Tibial nerve (tissue), 4 donors: ENCODE measurements at regions not wholly inside any gene's neighbourhood (a gene's known extent, or its start where the extent isn't known, plus 50 kb on each side); places are given as distances from the start of the nearest gene placed in this dataset.

Source experiments
- DNase-seq, 2 donors: peaks; one replicate each; pipeline ENCODE4 v3.0.0-alpha.2; 2019; ENCODE audit warnings: low spot score in 2 of 2
- H3K27ac ChIP-seq, 4 donors: fragments of 200-600 bp; sonication (generic) in 3 of 4; one replicate each; pipeline ENCODE4 v1.5.1; 2017 to 2019; ENCODE audit warnings: mild to moderate bottlenecking in 1 of 4
- H3K27me3 ChIP-seq, 2 donors: fragments of 200-600 bp; sonication (generic) in 1 of 2; one replicate each; pipeline versions ENCODE4 v1.5.1 to v1.6.0; 2017 to 2019
- H3K36me3 ChIP-seq, 3 donors: fragments of 200-600 bp; sonication (generic); one replicate each; pipeline ENCODE4 v1.5.1; 2018 to 2019
- H3K4me1 ChIP-seq, 4 donors: fragments of 200-600 bp; sonication (generic) in 3 of 4; one replicate each; pipeline ENCODE4 v1.5.1; 2017 to 2019
- H3K4me3 ChIP-seq, 4 donors: fragments of 200-600 bp; sonication (generic) in 3 of 4; one replicate each; pipeline ENCODE4 v1.5.1; 2017 to 2019; ENCODE audit warnings: mild to moderate bottlenecking in 1 of 4, moderate library complexity in 1 of 4
- H3K9me3 ChIP-seq, 4 donors: fragments of 200-600 bp; sonication (generic) in 3 of 4; one replicate each; pipeline ENCODE4 v1.5.1; 2017 to 2019
- CTCF ChIP-seq, 5 experiments: fragments of 200-600 bp in 3 of 5; fragments of 450-650 bp in 2 of 5; sonication (generic) in 3 of 5; IDR thresholded peaks; one replicate each; pipeline ENCODE4 v1.5.1; 2016 to 2019; ENCODE audit warnings: antibody characterized with exemption in 5 of 5, mild to moderate bottlenecking in 3 of 5, moderate library complexity in 2 of 5
- EP300 ChIP-seq, 2 donors: sonication (generic); formaldehyde crosslinking; IDR thresholded peaks; one replicate each; pipeline ENCODE4 v1.6.1; 2017; ENCODE audit warnings: antibody characterized with exemption in 2 of 2, mild to moderate bottlenecking in 1 of 2
- POLR2A ChIP-seq, 2 donors: fragments of 450-650 bp; IDR thresholded peaks; one replicate each; pipeline ENCODE4 v1.6.1; 2017; ENCODE audit warnings: antibody characterized with exemption in 2 of 2, mild to moderate bottlenecking in 2 of 2, moderate library complexity in 2 of 2
- WGBS, 2 donors: methylation state at CpG; one replicate each; pipeline ENCODE4 v1.1.5; 2018; 5-methylcytosine and 5-hydroxymethylcytosine counted together

- H3K27me3 ChIP-seq: no peaks in the 10 kb centered on the region
- H3K4me3 ChIP-seq: no peak overlapping the region
- no peaks in the 10 kb centered on the region for H3K9me3 ChIP-seq
- peaks cover 0 to 11% (median 0%) of the 10 kb centered on the region in 4 donors for H3K4me1 ChIP-seq
- TF ChIP-seq CTCF (IDR thresholded peaks at IDR 0.05): no peak
- TF ChIP-seq POLR2A (IDR thresholded peaks at IDR 0.05): no peak
- TF ChIP-seq EP300 (IDR thresholded peaks at IDR 0.05): no peak
- no peak overlapping the region for H3K27ac ChIP-seq
- WGBS, 2 donors: 66 to 77% methylated on average over 6 of the region's 6 CpGs
- no peak for DNase-seq
- H3K36me3 ChIP-seq: no peaks in the 10 kb centered on the region
Observed at GRCh38 chr6:113649880-113650609, 207.1 kb upstream of the MARCKS start.

- DNase-seq: no peak
- WGBS, 2 donors: 85 to 95% methylated on average over 8 of the region's 8 CpGs
- Histone ChIP-seq H3K4me1 (peaks cover 0 to 11% (median 0%) of the 10 kb centered on the region in 4 donors), H3K36me3 (no peaks in the 10 kb centered on the region), H3K4me3 (no peak overlapping the region), H3K27ac (no peak overlapping the region), H3K27me3 (no peaks in the 10 kb centered on the region), H3K9me3 (no peaks in the 10 kb centered on the region)
- TF ChIP-seq CTCF (IDR thresholded peaks at IDR 0.05): no peak
- TF ChIP-seq POLR2A (IDR thresholded peaks at IDR 0.05): no peak
- TF ChIP-seq EP300 (IDR thresholded peaks at IDR 0.05): no peak
Observed at GRCh38 chr6:113650610-113650979, 206.6 kb upstream of the MARCKS start.

GRCh38 chr6:113651120-113651519 is 206.0 kb upstream of the MARCKS start:
- H3K4me3 ChIP-seq: no peak overlapping the region
- no peak overlapping the region for H3K27ac ChIP-seq
- no peaks in the 10 kb centered on the region for H3K27me3 ChIP-seq
- DNase-seq: no peak
- no peaks in the 10 kb centered on the region for H3K36me3 ChIP-seq
- TF ChIP-seq POLR2A (IDR thresholded peaks at IDR 0.05) (no peak), EP300 (IDR thresholded peaks at IDR 0.05) (no peak), CTCF (IDR thresholded peaks at IDR 0.05) (no peak)
- WGBS, 2 donors: 56 to 58% methylated on average over 4 of the region's 4 CpGs
- H3K9me3 ChIP-seq: no peaks in the 10 kb centered on the region
- H3K4me1 ChIP-seq: peaks cover 0 to 11% (median 0%) of the 10 kb centered on the region in 4 donors

- Histone ChIP-seq H3K27me3 (no peaks in the 10 kb centered on the region), H3K9me3 (no peaks in the 10 kb centered on the region), H3K27ac (no peak overlapping the region), H3K4me1 (peaks cover 0 to 11% (median 0%) of the 10 kb centered on the region in 4 donors), H3K4me3 (no peak overlapping the region), H3K36me3 (no peaks in the 10 kb centered on the region)
- WGBS, 2 donors: 68 to 85% methylated on average over 1 of the region's 1 CpG
- TF ChIP-seq EP300 (IDR thresholded peaks at IDR 0.05) (no peak), CTCF (IDR thresholded peaks at IDR 0.05) (no peak), POLR2A (IDR thresholded peaks at IDR 0.05) (no peak)
- DNase-seq: no peak
Observed at GRCh38 chr6:113651920-113652319, 205.2 kb upstream of the MARCKS start.

GRCh38 chr6:113653275-113653674 is 203.9 kb upstream of the MARCKS start:
- WGBS, 2 donors: 93 to 100% methylated on average over 3 of the region's 3 CpGs

More at GRCh38 chr6:113653275-113653674, 203.9 kb upstream of the MARCKS start:
- Histone ChIP-seq H3K4me3 (no peak overlapping the region), H3K4me1 (peaks cover 0 to 11% (median 0%) of the 10 kb centered on the region in 4 donors), H3K36me3 (no peaks in the 10 kb centered on the region), H3K27ac (no peak overlapping the region), H3K27me3 (no peaks in the 10 kb centered on the region), H3K9me3 (no peaks in the 10 kb centered on the region)
- TF ChIP-seq CTCF (IDR thresholded peaks at IDR 0.05) (no peak), POLR2A (IDR thresholded peaks at IDR 0.05) (no peak), EP300 (IDR thresholded peaks at IDR 0.05) (no peak)
- no peak for DNase-seq
